ENCODE measurements at regions not wholly inside any gene's neighbourhood (a gene's known extent, or its start where the extent isn't known, plus 50 kb on each side); places are given as distances from the start of the nearest gene placed in this dataset.
"Not testable (repeated sequence)": the region's sequence is repeated elsewhere in the genome, so short reads cannot be mapped to it uniquely, and the experiment has no call there.

DNA sequence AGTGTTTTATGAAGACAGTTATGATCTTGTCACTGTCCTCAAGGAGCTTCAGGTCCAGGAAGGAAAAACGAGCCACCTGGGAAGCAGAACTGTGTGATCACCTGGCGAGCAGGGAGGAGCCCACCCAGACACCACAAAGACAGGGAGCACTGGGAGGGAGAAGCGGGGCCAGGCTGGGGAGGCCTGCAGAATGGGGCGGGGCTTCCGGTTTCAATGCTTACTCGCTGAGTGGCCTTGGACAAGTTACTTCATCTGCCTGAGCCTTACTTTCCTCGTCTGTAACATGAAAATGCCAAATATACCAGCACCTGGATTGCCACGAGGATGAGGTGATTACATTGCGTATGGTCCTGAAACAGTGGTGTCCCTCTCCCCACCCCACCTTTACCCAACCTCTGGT, 227.5 kb downstream of the ANKRD30B start:
- in situ Hi-C loops (cut with MboI; ENCODE audit: low sequenced_read_pairs): no loop called here
- DNase-seq (ENCODE audit: low spot score in 2 of 2): no peak
- Histone ChIP-seq H3K27me3 (ENCODE audit: low read depth) (no peaks in the 10 kb centered on the region), H3K4me3 (no peak overlapping the region), H3K4me1 (peaks cover 10% of the 10 kb centered on the region; the same call in 1 of the 2 replicates), H3K36me3 (replicated peaks) (no peaks in the 10 kb centered on the region), H3K9me3 (no peaks in the 10 kb centered on the region)

GRCh38 chr18:14976736-14977430, 228.9 kb downstream of the ANKRD30B start:
- H3K36me3 ChIP-seq (replicated peaks): no peaks in the 10 kb centered on the region
- peaks cover 10% of the 10 kb centered on the region; the same call in 1 of the 2 replicates for H3K4me1 ChIP-seq
- H3K4me3 ChIP-seq: no peak overlapping the region
- no peaks in the 10 kb centered on the region for H3K27me3 ChIP-seq (ENCODE audit: low read depth)
- no peaks in the 10 kb centered on the region for H3K9me3 ChIP-seq
- in situ Hi-C loops (cut with MboI; ENCODE audit: low sequenced_read_pairs): no loop called here
- peak; percentile 14 to 65 for DNase-seq (ENCODE audit: low spot score in 2 of 2)

DNA sequence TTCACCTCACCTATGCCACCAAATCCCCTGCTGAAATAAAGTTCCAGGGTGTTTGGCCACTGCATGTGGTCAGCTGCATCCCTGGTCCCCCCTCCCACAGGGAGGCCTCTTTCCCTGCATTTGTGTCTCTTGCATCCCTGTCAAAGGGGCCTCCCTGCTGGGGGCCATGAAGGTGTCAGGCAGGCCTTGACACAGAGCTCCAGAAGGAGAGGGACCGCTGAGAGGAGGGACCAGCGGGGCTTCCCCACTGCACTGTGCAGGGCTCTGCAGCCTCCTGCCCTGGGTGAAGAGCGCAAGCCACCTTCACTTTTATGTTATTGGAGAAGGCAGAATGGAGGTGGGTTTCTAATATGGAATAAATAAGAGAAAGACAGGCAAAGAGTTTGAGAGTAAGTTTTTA, 230.2 kb downstream of the ANKRD30B start:
- Histone ChIP-seq H3K27me3 (ENCODE audit: low read depth) (no peaks in the 10 kb centered on the region), H3K4me1 (peaks cover 10% of the 10 kb centered on the region; the same call in 1 of the 2 replicates), H3K9me3 (no peaks in the 10 kb centered on the region), H3K4me3 (no peak overlapping the region), H3K36me3 (replicated peaks) (no peaks in the 10 kb centered on the region)
- no peak for DNase-seq (ENCODE audit: low spot score in 2 of 2)
- in situ Hi-C loops (cut with MboI; ENCODE audit: low sequenced_read_pairs): no loop called here

- H3K9me3 ChIP-seq: no peaks in the 10 kb centered on the region
- in situ Hi-C loops (cut with MboI; ENCODE audit: low sequenced_read_pairs): no loop called here
- DNase-seq (ENCODE audit: low spot score in 2 of 2): peak; percentile 46 to 78
These were observed 231.1 kb downstream of the ANKRD30B start for GRCh38 chr18:14978962-14979535.

GRCh38 chr18:14979875-14980274, 231.9 kb downstream of the ANKRD30B start:
- Histone ChIP-seq H3K4me3 (no peak overlapping the region), H3K27me3 (ENCODE audit: low read depth) (no peaks in the 10 kb centered on the region), H3K36me3 (replicated peaks) (no peaks in the 10 kb centered on the region), H3K9me3 (no peaks in the 10 kb centered on the region), H3K4me1 (peaks cover 10% of the 10 kb centered on the region; the same call in 1 of the 2 replicates)
- in situ Hi-C loops (cut with MboI; ENCODE audit: low sequenced_read_pairs): no loop called here
- DNase-seq (ENCODE audit: low spot score in 2 of 2): no peak

More at GRCh38 chr18:14978962-14979535, 231.1 kb downstream of the ANKRD30B start:
- no peaks in the 10 kb centered on the region for H3K27me3 ChIP-seq (ENCODE audit: low read depth)
- H3K4me1 ChIP-seq: peaks cover 10% of the 10 kb centered on the region; the same call in 1 of the 2 replicates
- H3K4me3 ChIP-seq: no peak overlapping the region
- H3K36me3 ChIP-seq (replicated peaks): no peaks in the 10 kb centered on the region

- H3K27me3 ChIP-seq (ENCODE audit: low read depth); in situ Hi-C loops (cut with MboI; ENCODE audit: low sequenced_read_pairs); H3K4me1 ChIP-seq; DNase-seq (ENCODE audit: low spot score in 2 of 2); H3K4me3 ChIP-seq; H3K36me3 ChIP-seq (replicated peaks); H3K9me3 ChIP-seq: not testable (repeated sequence)
These were observed 236.6 kb downstream of the ANKRD30B start for GRCh38 chr18:14984531-14984930.

GRCh38 chr18:14985291-14986013, 237.5 kb downstream of the ANKRD30B start:
- H3K4me1 ChIP-seq; H3K36me3 ChIP-seq (replicated peaks); H3K9me3 ChIP-seq; H3K4me3 ChIP-seq; H3K27me3 ChIP-seq (ENCODE audit: low read depth); DNase-seq (ENCODE audit: low spot score in 2 of 2); in situ Hi-C loops (cut with MboI; ENCODE audit: low sequenced_read_pairs): not testable (repeated sequence)

- in situ Hi-C loops (cut with MboI; ENCODE audit: low sequenced_read_pairs); DNase-seq (ENCODE audit: low spot score in 2 of 2): not testable (repeated sequence)
These were observed 239.4 kb downstream of the ANKRD30B start for GRCh38 chr18:14987377-14987776.

DNA sequence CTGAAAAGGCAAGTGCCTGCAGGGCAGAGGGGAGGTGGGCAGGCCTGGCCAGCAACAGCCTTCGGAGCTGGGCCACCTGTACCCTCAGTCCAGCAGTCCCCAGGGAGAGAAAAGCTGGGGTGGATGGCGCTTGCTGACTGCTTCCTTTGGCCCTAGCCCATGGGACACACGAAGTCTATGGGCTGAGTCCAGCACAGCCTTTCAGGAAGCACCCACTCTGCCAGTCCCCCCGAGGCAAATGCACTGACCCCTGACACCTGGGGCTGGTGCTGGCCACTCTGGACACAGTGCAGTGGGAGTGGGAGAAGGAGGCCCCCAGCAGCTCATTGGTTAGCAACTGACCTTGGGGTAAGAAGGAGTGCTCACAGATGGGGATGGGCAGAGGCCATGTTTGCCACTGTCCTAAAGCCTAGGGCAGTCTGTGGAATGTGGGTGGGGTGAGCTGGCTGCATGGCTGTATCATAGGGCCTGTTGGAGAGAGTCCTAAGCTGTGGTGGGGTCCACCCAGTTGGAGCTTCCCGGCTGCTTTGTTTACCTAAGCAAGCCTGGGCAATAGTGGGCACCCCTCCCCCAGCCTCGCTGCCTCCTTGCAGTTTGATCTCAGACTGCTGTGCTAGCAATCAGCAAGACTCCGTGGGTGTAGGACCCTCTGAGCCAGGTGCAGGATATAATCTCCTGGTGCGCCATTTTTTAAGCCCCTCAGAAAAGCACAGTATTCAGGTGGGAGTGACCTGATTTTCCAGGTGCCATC, 240.2 kb downstream of the ANKRD30B start:
- H3K27me3 ChIP-seq (ENCODE audit: low read depth); H3K36me3 ChIP-seq (replicated peaks); H3K4me3 ChIP-seq; in situ Hi-C loops (cut with MboI; ENCODE audit: low sequenced_read_pairs); H3K4me1 ChIP-seq; H3K9me3 ChIP-seq; DNase-seq (ENCODE audit: low spot score in 2 of 2): not testable (repeated sequence)

More at GRCh38 chr18:14987377-14987776, 239.4 kb downstream of the ANKRD30B start:
- H3K36me3 ChIP-seq (replicated peaks); H3K9me3 ChIP-seq; H3K4me3 ChIP-seq; H3K4me1 ChIP-seq; H3K27me3 ChIP-seq (ENCODE audit: low read depth): not testable (repeated sequence)

- H3K4me1 ChIP-seq; H3K27me3 ChIP-seq (ENCODE audit: low read depth); in situ Hi-C loops (cut with MboI; ENCODE audit: low sequenced_read_pairs); H3K4me3 ChIP-seq; H3K9me3 ChIP-seq; H3K36me3 ChIP-seq (replicated peaks); DNase-seq (ENCODE audit: low spot score in 2 of 2): not testable (repeated sequence)
These were observed 241.6 kb downstream of the ANKRD30B start for GRCh38 chr18:14989569-14989968.

- H3K27me3 ChIP-seq (ENCODE audit: low read depth); in situ Hi-C loops (cut with MboI; ENCODE audit: low sequenced_read_pairs): not testable (repeated sequence)
These were observed 244.0 kb downstream of the ANKRD30B start for GRCh38 chr18:14991934-14992445.

GRCh38 chr18:14992758-14993157, 244.8 kb downstream of the ANKRD30B start:
- H3K4me1 ChIP-seq; H3K27me3 ChIP-seq (ENCODE audit: low read depth); in situ Hi-C loops (cut with MboI; ENCODE audit: low sequenced_read_pairs); H3K36me3 ChIP-seq (replicated peaks); H3K4me3 ChIP-seq; DNase-seq (ENCODE audit: low spot score in 2 of 2); H3K9me3 ChIP-seq: not testable (repeated sequence)

More at GRCh38 chr18:14991934-14992445, 244.0 kb downstream of the ANKRD30B start:
- H3K36me3 ChIP-seq (replicated peaks); H3K4me1 ChIP-seq; H3K4me3 ChIP-seq; H3K9me3 ChIP-seq: not testable (repeated sequence)
- peak in 1 of 2 experiments; percentile 34 for DNase-seq (ENCODE audit: low spot score in 2 of 2)

GRCh38 chr18:14995023-14995422, 247.1 kb downstream of the ANKRD30B start:
- DNase-seq (ENCODE audit: low spot score in 2 of 2); in situ Hi-C loops (cut with MboI; ENCODE audit: low sequenced_read_pairs); H3K36me3 ChIP-seq (replicated peaks); H3K4me3 ChIP-seq; H3K27me3 ChIP-seq (ENCODE audit: low read depth); H3K4me1 ChIP-seq; H3K9me3 ChIP-seq: not testable (repeated sequence)
